GM12891 (cell line): ENCODE measurements at regions not wholly inside any gene's neighbourhood (a gene's known extent, or its start where the extent isn't known, plus 50 kb on each side); places are given as distances from the start of the nearest gene placed in this dataset.

Source experiments
- POLR2A ChIP-seq: IDR thresholded peaks from 2 replicates; pipeline ENCODE4 v1.6.1; 2011; ENCODE audit warnings: low read depth, low read length, control low read depth
- POLR2AphosphoS5 ChIP-seq: IDR thresholded peaks from 2 replicates; pipeline ENCODE4 v1.6.1; 2011; ENCODE audit warnings: low read depth, low read length, control low read depth

GRCh38 chr14:30410986-30411385, 148.0 kb upstream of the G2E3 start:
- TF ChIP-seq POLR2AphosphoS5 (no peak), POLR2A (no peak)
